Large intestine (tissue), 3 donors: ENCODE measurements at regions not wholly inside any gene's neighbourhood (a gene's known extent, or its start where the extent isn't known, plus 50 kb on each side); places are given as distances from the start of the nearest gene placed in this dataset.

Experiments
- DNase-seq, 2 donors: peaks; one replicate each; pipeline versions ENCODE4 v3.0.0 to v3.0.0-alpha.2; 2013
- H3K27ac ChIP-seq: one replicate; pipeline ENCODE4 v1.5.1; 2013; ENCODE audit warnings: low read length
- H3K27me3 ChIP-seq: 2 replicates; pipeline ENCODE4 v1.6.1; 2013; ENCODE audit warnings: low read length; ENCODE audit not compliant: control insufficient read depth, insufficient read depth
- H3K36me3 ChIP-seq: 2 replicates; pipeline ENCODE4 v1.6.1; 2013; ENCODE audit warnings: low read length; ENCODE audit not compliant: control insufficient read depth, insufficient read depth
- H3K4me1 ChIP-seq: one replicate; pipeline ENCODE4 v1.6.1; 2013; ENCODE audit warnings: low read length; ENCODE audit not compliant: control insufficient read depth, insufficient read depth
- H3K4me3 ChIP-seq: one replicate; pipeline ENCODE4 v1.5.1; 2013; ENCODE audit warnings: low read length
- H3K9me3 ChIP-seq: one replicate; pipeline ENCODE4 v1.6.1; 2013; ENCODE audit warnings: mild to moderate bottlenecking, low read depth, low read length, moderate library complexity; ENCODE audit not compliant: control insufficient read depth
- WGBS: methylation state at CpG from one replicate; pipeline ENCODE4 v1.1.5; 2013; ENCODE audit warnings: low lambda C conversion rate; ENCODE audit not compliant: insufficient coverage; 5-methylcytosine and 5-hydroxymethylcytosine counted together

DNA sequence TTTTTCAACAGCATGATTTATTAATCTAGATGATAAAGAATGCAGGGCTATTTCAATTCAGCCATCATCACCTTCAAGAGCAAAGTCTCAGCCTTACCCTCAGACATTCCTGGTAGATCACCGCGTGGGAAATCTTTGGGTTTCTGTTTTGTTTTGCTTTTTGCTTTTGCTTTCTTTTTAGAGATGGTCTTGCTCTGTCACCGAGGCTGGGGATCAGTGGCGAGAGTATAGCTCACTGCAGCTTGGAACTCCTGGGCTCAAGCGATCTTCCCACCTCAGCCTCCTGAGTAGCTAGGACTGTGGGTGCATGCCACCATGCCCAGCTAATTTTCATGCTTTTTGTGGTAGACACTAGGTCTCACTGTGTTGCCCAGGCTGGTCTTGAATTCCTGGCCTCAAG, 289.7 kb downstream of the AJAP1 start:
- no peak overlapping the region for H3K27ac ChIP-seq
- no peak overlapping the region for H3K4me3 ChIP-seq
- no peaks in the 10 kb centered on the region for H3K4me1 ChIP-seq
- no CpG with 5 or more reads among the region's 5 CpGs for WGBS
- no peaks in the 10 kb centered on the region for H3K9me3 ChIP-seq
- DNase-seq, result no peak
- no peaks in the 10 kb centered on the region for H3K27me3 ChIP-seq
- H3K36me3 ChIP-seq, result no peaks in the 10 kb centered on the region

DNA sequence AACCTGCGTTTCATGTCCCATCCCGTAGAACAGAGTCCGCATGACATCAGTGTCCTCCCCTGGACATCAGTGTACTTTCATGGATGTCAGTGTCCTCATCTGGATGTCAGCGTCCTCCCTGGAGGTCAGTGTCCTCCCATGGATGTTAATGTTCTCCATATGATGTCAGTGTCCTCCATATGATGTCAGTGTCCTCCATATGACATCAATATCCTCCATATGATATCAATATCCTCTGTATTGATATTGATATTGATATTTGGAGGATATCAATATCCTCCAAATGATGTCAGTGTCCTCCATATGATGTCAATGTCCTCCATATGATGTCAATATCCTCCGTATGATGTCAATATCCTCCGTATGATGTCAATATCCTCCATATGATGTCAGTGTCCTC, 284.9 kb downstream of the AJAP1 start:
- Histone ChIP-seq H3K4me1 (no peaks in the 10 kb centered on the region), H3K27me3 (no peaks in the 10 kb centered on the region), H3K9me3 (no peaks in the 10 kb centered on the region), H3K36me3 (no peaks in the 10 kb centered on the region), H3K4me3 (no peak overlapping the region), H3K27ac (no peak overlapping the region)
- DNase-seq, result no peak
- WGBS, result 49% methylated on average over 2 of the region's 6 CpGs

DNA sequence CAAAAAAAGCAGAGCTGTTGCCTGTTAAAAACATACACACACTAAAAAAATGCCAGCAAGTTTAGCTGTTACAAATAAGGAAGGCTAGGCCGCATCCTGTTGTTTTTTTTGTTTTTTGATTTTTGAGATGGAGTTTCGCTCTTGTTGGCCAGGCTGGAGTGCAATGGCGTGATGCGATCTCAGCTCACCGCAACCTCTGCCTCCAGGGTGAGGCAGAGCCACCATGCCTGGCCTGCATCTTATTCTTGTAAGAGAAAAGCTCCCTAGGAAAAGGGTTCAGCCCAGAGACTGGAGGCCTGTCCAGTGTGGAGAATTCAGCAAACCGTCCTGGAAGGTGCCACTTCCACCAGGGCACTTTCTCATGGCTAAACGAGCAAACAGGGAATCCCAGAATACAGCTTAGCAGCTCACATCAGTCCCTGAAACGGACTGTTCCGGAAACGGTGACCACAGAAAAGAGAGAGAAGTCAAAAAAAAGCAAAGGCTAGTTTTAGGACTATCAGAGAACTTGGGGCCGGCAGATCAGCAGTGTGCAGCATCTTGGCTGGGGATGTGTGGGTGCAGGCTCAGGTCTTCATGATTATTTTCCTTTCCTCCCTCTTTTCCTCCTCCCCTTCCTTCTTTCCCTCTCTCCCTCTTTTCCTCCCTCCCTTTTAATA, 283.6 kb downstream of the AJAP1 start:
- Histone ChIP-seq H3K9me3 (no peaks in the 10 kb centered on the region), H3K27ac (no peak overlapping the region), H3K27me3 (no peaks in the 10 kb centered on the region), H3K4me1 (no peaks in the 10 kb centered on the region), H3K36me3 (no peaks in the 10 kb centered on the region), H3K4me3 (no peak overlapping the region)
- no CpG with 5 or more reads among the region's 11 CpGs for whole genome bisulfite sequencing
- DNase-seq, result no peak

DNA sequence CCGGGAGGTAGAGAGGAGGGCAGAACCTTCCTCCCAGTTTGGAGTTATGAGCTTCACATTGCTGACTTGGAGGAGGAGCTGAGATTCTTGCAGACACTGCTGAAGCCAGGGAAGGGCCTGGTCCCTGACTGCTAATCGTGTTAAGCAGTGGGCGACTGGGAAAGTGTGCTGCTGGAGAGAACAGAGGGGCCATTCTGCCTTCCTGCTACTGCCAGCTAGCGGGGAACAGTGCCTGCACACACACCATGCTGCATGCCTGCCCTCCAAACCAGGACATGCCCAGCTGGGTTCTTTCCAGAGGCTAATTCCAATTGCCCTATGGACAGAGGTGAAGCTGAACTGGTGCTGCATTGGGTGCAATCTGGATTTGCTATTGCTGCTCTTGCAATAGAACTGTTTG, 281.4 kb downstream of the AJAP1 start:
- Histone ChIP-seq H3K4me1 (no peaks in the 10 kb centered on the region), H3K27ac (no peak overlapping the region), H3K27me3 (no peaks in the 10 kb centered on the region), H3K4me3 (no peak overlapping the region), H3K9me3 (no peaks in the 10 kb centered on the region), H3K36me3 (no peaks in the 10 kb centered on the region)
- DNase-seq, result peak in 1 of 2 donors; percentile 6
- WGBS, result no CpG with 5 or more reads among the region's 4 CpGs

DNA sequence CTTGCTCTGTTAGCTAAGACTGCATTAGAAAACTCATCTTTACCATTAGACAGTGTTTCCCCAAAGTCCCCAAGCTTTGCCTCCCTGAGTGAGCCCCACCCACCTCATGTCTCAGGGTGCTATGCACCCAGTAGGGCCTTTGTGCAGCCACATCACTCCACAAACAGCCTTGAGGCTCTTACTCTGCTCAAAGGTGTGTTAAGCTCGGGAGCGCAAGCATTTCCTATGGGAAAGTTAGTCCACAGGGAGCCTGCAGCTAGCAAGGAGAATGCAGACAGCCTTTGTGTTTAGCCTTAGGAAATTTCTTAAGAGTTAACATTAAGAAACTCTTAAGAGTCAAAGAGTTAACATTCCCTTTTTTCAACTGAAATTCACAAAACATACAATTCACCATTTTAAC, 278.8 kb downstream of the AJAP1 start:
- no peaks in the 10 kb centered on the region for H3K9me3 ChIP-seq
- no peaks in the 10 kb centered on the region for H3K4me1 ChIP-seq
- H3K27me3 ChIP-seq, result no peaks in the 10 kb centered on the region
- DNase-seq, result no peak
- no peak overlapping the region for H3K27ac ChIP-seq
- H3K4me3 ChIP-seq, result no peak overlapping the region
- no peaks in the 10 kb centered on the region for H3K36me3 ChIP-seq
- 60% methylated on average over 1 of the region's 2 CpGs for WGBS

DNA sequence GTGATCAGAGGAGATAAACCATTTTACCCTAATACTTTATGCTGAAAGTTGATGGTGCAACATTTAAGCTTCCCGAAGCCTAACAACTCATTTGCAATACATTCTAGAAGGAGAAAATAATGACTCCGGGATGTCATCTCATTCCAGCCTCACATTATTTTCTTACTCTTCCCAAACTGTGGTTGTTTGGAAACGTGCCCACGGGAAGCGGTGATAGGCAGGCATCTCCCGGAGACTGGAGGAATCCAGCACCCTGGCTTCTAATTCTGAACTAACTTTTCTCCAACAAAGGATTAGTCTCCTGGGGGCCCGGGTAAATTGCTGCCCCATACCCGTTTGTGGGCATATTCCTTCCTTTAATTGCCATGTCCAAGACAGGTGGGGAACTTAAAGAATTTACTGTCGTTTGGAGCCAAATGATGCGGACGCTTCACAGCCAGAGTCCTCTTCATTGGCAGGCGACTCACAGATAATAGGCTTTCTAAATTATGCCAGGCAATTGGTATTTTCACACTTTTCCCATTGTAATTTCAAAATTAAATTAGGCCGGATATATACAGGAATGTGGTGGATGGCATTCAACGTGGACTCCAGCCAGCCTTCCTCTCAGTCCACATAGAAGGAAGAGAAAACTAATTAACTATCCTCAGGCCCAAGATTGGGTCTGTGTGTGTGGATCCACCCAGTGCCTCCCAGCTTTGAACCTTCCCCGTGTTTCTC, 278.1 kb downstream of the AJAP1 start:
- H3K36me3 ChIP-seq, result no peaks in the 10 kb centered on the region
- no peak overlapping the region for H3K27ac ChIP-seq
- 93% methylated on average over 3 of the region's 15 CpGs for WGBS
- no peaks in the 10 kb centered on the region for H3K9me3 ChIP-seq
- H3K27me3 ChIP-seq, result no peaks in the 10 kb centered on the region
- H3K4me3 ChIP-seq, result no peak overlapping the region
- DNase-seq, result no peak
- H3K4me1 ChIP-seq, result no peaks in the 10 kb centered on the region

DNA sequence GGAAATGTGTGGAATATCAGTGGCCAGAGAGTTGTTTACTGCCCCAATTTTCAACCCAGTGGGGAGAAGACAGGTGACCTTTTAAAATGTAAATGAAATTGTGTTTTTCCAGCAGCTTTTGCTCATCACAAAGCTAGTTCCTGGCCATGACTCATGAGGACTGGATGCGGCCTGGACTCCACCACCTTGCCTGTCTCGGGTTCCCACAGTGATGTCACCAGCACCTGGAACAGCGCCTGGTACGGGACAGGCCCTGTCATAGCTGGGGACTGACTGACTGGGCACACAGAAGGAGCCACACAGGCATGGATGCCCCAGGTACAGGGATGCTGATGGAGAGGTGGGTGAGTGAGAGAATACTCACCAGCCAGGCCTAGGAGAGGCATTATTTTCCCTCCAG, 277.1 kb downstream of the AJAP1 start:
- H3K27me3 ChIP-seq, result no peaks in the 10 kb centered on the region
- DNase-seq, result no peak
- no peak overlapping the region for H3K27ac ChIP-seq
- H3K36me3 ChIP-seq, result no peaks in the 10 kb centered on the region
- H3K4me3 ChIP-seq, result no peak overlapping the region
- WGBS, result no CpG with 5 or more reads among the region's 4 CpGs
- H3K9me3 ChIP-seq, result no peaks in the 10 kb centered on the region
- H3K4me1 ChIP-seq, result no peaks in the 10 kb centered on the region

DNA sequence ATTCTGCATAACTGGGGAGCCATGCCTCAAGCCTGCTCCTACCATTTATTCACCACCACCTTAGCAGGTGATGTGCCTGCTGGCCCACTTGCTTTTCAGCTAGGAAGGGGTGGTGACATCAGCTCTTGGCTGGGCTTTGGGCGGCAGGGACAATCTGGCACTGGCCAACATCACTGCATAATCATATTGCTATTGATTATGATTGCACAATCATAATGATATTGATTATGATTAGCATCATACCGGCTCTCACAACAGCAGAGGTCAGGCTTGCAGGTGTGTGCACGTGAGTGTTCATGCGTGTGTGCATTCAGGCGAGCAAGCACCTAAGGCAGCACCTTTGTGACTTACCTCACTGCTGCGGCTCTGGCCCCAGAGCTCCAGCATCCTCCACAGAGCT, 273.8 kb downstream of the AJAP1 start:
- no peak for DNase-seq
- no peaks in the 10 kb centered on the region for H3K27me3 ChIP-seq
- no peaks in the 10 kb centered on the region for H3K36me3 ChIP-seq
- H3K4me3 ChIP-seq, result no peak overlapping the region
- H3K27ac ChIP-seq, result no peak overlapping the region
- no peaks in the 10 kb centered on the region for H3K4me1 ChIP-seq
- H3K9me3 ChIP-seq, result no peaks in the 10 kb centered on the region
- no CpG with 5 or more reads among the region's 6 CpGs for WGBS

DNA sequence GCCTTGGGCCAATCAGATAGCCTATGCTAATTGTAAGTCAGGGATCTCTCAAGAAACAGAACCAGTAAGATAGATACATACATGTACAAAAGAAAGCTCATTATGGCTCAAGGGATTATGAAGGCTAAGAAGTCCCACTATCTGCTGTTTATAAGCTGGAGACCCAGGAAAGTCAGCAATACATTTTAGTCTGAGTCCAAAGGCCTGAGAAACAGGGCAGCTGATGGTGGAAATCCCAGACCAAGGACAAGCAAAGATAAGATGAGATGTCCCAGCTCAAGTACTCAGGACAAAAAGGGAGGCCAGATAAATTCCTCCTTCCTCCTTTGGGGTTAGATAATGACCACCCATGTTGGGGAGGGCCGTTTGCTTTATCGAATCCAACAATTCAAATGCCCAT, 269.9 kb downstream of the AJAP1 start:
- H3K4me1 ChIP-seq, result no peaks in the 10 kb centered on the region
- DNase-seq, result no peak
- H3K9me3 ChIP-seq, result no peaks in the 10 kb centered on the region
- H3K27ac ChIP-seq, result no peak overlapping the region
- no CpG with 5 or more reads among the region's 2 CpGs for WGBS
- no peak overlapping the region for H3K4me3 ChIP-seq
- H3K36me3 ChIP-seq, result no peaks in the 10 kb centered on the region
- no peaks in the 10 kb centered on the region for H3K27me3 ChIP-seq

DNA sequence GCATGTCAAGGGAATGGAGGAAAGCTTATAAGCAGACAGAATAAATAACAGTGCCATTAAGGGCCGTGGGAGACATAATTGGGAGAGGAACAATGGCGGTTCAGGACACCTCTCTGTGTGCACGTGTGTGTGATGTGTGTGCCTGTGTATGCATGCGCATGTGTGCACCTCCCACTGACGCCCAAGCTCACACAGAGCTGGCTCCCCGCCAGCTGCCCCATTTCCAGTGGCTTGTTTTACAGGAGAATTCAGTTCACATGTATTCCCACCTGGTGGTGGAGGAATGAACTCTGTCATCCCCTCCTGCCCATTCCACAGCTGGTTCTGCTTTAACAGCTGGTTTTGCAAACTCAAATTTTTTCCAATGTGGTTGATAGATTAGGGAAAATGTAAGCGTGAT, 262.2 kb downstream of the AJAP1 start:
- 80% methylated on average over 1 of the region's 7 CpGs for WGBS
- H3K27me3 ChIP-seq, result no peaks in the 10 kb centered on the region
- no peak for DNase-seq
- H3K36me3 ChIP-seq, result no peaks in the 10 kb centered on the region
- H3K4me3 ChIP-seq, result no peak overlapping the region
- no peaks in the 10 kb centered on the region for H3K9me3 ChIP-seq
- no peaks in the 10 kb centered on the region for H3K4me1 ChIP-seq
- H3K27ac ChIP-seq, result no peak overlapping the region

DNA sequence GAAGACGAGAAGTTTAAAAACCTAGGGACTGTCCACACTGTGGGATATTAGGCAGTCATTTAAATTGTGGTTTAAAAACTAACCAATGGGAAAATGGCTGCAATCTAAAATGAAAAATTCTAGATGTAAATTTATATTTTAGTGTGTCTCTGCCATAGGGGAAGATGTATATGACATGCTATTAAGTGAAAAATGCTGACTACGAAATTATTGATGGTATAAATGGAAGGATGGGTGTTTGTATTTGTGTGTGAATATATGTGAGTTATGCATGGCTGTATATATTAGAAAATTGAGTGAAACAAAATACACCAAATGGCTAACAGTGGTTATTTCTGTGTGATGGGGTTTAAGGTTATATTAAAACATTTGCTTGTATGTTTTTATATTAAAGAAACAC, 260.7 kb downstream of the AJAP1 start:
- 91% methylated on average over 1 of the region's 2 CpGs for WGBS
- H3K4me1 ChIP-seq, result no peaks in the 10 kb centered on the region
- H3K9me3 ChIP-seq, result no peaks in the 10 kb centered on the region
- no peaks in the 10 kb centered on the region for H3K27me3 ChIP-seq
- no peaks in the 10 kb centered on the region for H3K36me3 ChIP-seq
- H3K27ac ChIP-seq, result no peak overlapping the region
- DNase-seq, result no peak
- no peak overlapping the region for H3K4me3 ChIP-seq
